HEK293 (cell line): ENCODE measurements at regions not wholly inside any gene's neighbourhood (a gene's known extent, or its start where the extent isn't known, plus 50 kb on each side); places are given as distances from the start of the nearest gene placed in this dataset.

Experiments used
- CTCF ChIA-PET: fragments of 350-600 bp; formaldehyde crosslinking; extraction: SDS; loops from one replicate; lab custom pipeline; 2021; ENCODE audit warnings: antibody characterized with exemption; lab: Yijun Ruan, JAX
- POLR2A ChIA-PET: fragments of 300-600 bp; formaldehyde crosslinking; extraction: SDS; loops from one replicate; lab custom pipeline; 2020; ENCODE audit warnings: antibody characterized with exemption, inconsistent platforms; lab: Yijun Ruan, JAX
- H3K27ac ChIP-seq: fragments of 200-500 bp; sonication (Bioruptor generic); 2 replicates; pipeline ENCODE4 v1.5.1; 2014; ENCODE audit warnings: low read depth, low read length, control low read depth, inconsistent platforms; ENCODE audit errors: extremely low read depth
- H3K36me3 ChIP-seq, 2 experiments: fragments of 200-500 bp in 1 of 2; sonication (Bioruptor generic) in 1 of 2; 1 replicate in 1 of 2; 2 replicates in 1 of 2; pipeline ENCODE4 v1.5.1; 2014 to 2017; ENCODE audit warnings: inconsistent platforms in 2 of 2, low read length in 2 of 2; ENCODE audit not compliant: control insufficient read depth in 2 of 2, insufficient read depth in 1 of 2
- H3K4me1 ChIP-seq: fragments of 200-500 bp; sonication (Bioruptor generic); 2 replicates; pipeline ENCODE4 v1.5.1; 2014; ENCODE audit warnings: mild to moderate bottlenecking, low read length, inconsistent platforms; ENCODE audit not compliant: control insufficient read depth, insufficient read depth
- H3K4me3 ChIP-seq: 2 replicates; pipeline ENCODE4 v1.5.1; 2011; ENCODE audit warnings: low read depth, mild to moderate bottlenecking, control low read depth, low read length, moderate library complexity
- H3K9me3 ChIP-seq: fragments of 200-500 bp; sonication (Bioruptor generic); 2 replicates; pipeline ENCODE4 v1.5.1; 2014; ENCODE audit warnings: low read depth, low read length, inconsistent platforms; ENCODE audit not compliant: control insufficient read depth, insufficient read depth
- BCL11A ChIP-seq: fragments of 450-650 bp; formaldehyde crosslinking; IDR thresholded peaks from 2 replicates; pipeline ENCODE4 v1.5.1; 2016; ENCODE audit warnings: low read depth, missing biosample characterization, missing genetic modification characterization
- MEIS1 ChIP-seq: sonication (generic); formaldehyde crosslinking; IDR thresholded peaks from 2 replicates; pipeline ENCODE4 v1.8.1; 2022; ENCODE audit warnings: missing genetic modification reagents, mild to moderate bottlenecking, borderline replicate concordance
- MZF1 ChIP-seq: fragments of 450-650 bp; formaldehyde crosslinking; IDR thresholded peaks from 2 replicates; pipeline ENCODE4 v1.5.1; 2017; ENCODE audit warnings: missing biosample characterization, missing genetic modification characterization, borderline replicate concordance
- OSR2 ChIP-seq: fragments of 450-650 bp; formaldehyde crosslinking; IDR thresholded peaks from 2 replicates; pipeline ENCODE4 v1.5.1; 2016; ENCODE audit warnings: missing biosample characterization, missing genetic modification characterization
- RBAK ChIP-seq: fragments of 450-650 bp; formaldehyde crosslinking; IDR thresholded peaks from 2 replicates; pipeline ENCODE4 v1.5.1; 2016; ENCODE audit warnings: missing biosample characterization, missing genetic modification characterization
- ZBTB48 ChIP-seq: fragments of 450-650 bp; formaldehyde crosslinking; IDR thresholded peaks from 2 replicates; pipeline ENCODE4 v1.5.1; 2016; ENCODE audit warnings: missing biosample characterization, missing genetic modification characterization
- ZBTB8A ChIP-seq: fragments of 450-650 bp; formaldehyde crosslinking; IDR thresholded peaks from 2 replicates; pipeline ENCODE4 v1.5.1; 2016; ENCODE audit warnings: missing biosample characterization, missing genetic modification characterization
- ZFP3 ChIP-seq: fragments of 450-650 bp; formaldehyde crosslinking; IDR thresholded peaks from 2 replicates; pipeline ENCODE4 v1.5.1; 2016; ENCODE audit warnings: low read depth, missing biosample characterization, missing genetic modification characterization
- ZFP37 ChIP-seq: fragments of 450-650 bp; formaldehyde crosslinking; IDR thresholded peaks from 2 replicates; pipeline ENCODE4 v1.5.1; 2016; ENCODE audit warnings: missing biosample characterization, missing genetic modification characterization
- ZNF121 ChIP-seq: fragments of 450-650 bp; formaldehyde crosslinking; IDR thresholded peaks from 2 replicates; pipeline ENCODE4 v1.5.1; 2016; ENCODE audit warnings: missing biosample characterization, missing genetic modification characterization
- ZNF132 ChIP-seq: fragments of 450-650 bp; formaldehyde crosslinking; IDR thresholded peaks from 2 replicates; pipeline ENCODE4 v1.5.1; 2017; ENCODE audit warnings: missing biosample characterization, missing genetic modification characterization, borderline replicate concordance
- ZNF16 ChIP-seq: fragments of 450-650 bp; formaldehyde crosslinking; IDR thresholded peaks from 2 replicates; pipeline ENCODE4 v1.5.1; 2016; ENCODE audit warnings: low read depth, missing biosample characterization, missing genetic modification characterization
- ZNF214 ChIP-seq: fragments of 450-650 bp; formaldehyde crosslinking; IDR thresholded peaks from 2 replicates; pipeline ENCODE4 v1.5.1; 2017; ENCODE audit warnings: missing biosample characterization, mild to moderate bottlenecking, missing genetic modification characterization, borderline replicate concordance
- ZNF366 ChIP-seq: fragments of 450-650 bp; formaldehyde crosslinking; conservative IDR thresholded peaks from 2 replicates; pipeline ENCODE4 v1.5.1; 2016; ENCODE audit warnings: missing biosample characterization, missing genetic modification characterization
- ZNF404 ChIP-seq: fragments of 450-650 bp; formaldehyde crosslinking; IDR thresholded peaks from 2 replicates; pipeline ENCODE4 v1.5.1; 2017; ENCODE audit warnings: missing biosample characterization, missing genetic modification characterization
- ZNF416 ChIP-seq: fragments of 450-650 bp; formaldehyde crosslinking; IDR thresholded peaks from 2 replicates; pipeline ENCODE4 v1.5.1; 2016; ENCODE audit warnings: missing biosample characterization, missing genetic modification characterization
- ZNF521 ChIP-seq: fragments of 450-650 bp; formaldehyde crosslinking; IDR thresholded peaks from 2 replicates; pipeline ENCODE4 v1.5.1; 2017; ENCODE audit warnings: missing biosample characterization, mild to moderate bottlenecking, missing genetic modification characterization
- ZNF549 ChIP-seq: fragments of 450-650 bp; IDR thresholded peaks from 2 replicates; pipeline ENCODE4 v1.5.1; 2018; ENCODE audit warnings: missing biosample characterization, missing genetic modification characterization, mild to moderate bottlenecking, inconsistent platforms, moderate library complexity
- ZNF555 ChIP-seq: fragments of 450-650 bp; formaldehyde crosslinking; conservative IDR thresholded peaks from 2 replicates; pipeline ENCODE4 v1.5.1; 2017; ENCODE audit warnings: missing biosample characterization, mild to moderate bottlenecking, missing genetic modification characterization, inconsistent platforms
- ZNF558 ChIP-seq: fragments of 450-650 bp; formaldehyde crosslinking; IDR thresholded peaks from 2 replicates; pipeline ENCODE4 v1.5.1; 2016; ENCODE audit warnings: missing biosample characterization, missing genetic modification characterization
- ZNF654 ChIP-seq: fragments of 450-650 bp; formaldehyde crosslinking; IDR thresholded peaks from 2 replicates; pipeline ENCODE4 v1.5.1; 2016; ENCODE audit warnings: low read depth, missing biosample characterization, missing genetic modification characterization
- ZNF785 ChIP-seq: fragments of 450-650 bp; formaldehyde crosslinking; IDR thresholded peaks from 2 replicates; pipeline ENCODE4 v1.5.1; 2016; ENCODE audit warnings: missing biosample characterization, missing genetic modification characterization
- ZNF792 ChIP-seq: fragments of 450-650 bp; formaldehyde crosslinking; IDR thresholded peaks from 2 replicates; pipeline ENCODE4 v1.5.1; 2016; ENCODE audit warnings: missing biosample characterization, missing genetic modification characterization
- TF ChIP-seq, protein P1 (sequence below): IDR thresholded peaks from 2 replicates; pipeline ENCODE4 v1.6.1; 2011; ENCODE audit warnings: mild to moderate bottlenecking, low read depth, low read length, borderline replicate concordance
- TF ChIP-seq, protein P2 (sequence below): fragments of 450-650 bp; formaldehyde crosslinking; IDR thresholded peaks from 2 replicates; pipeline ENCODE4 v1.5.1; 2016; ENCODE audit warnings: missing biosample characterization, missing genetic modification characterization
- TF ChIP-seq, protein P3 (sequence below): fragments of 450-650 bp; formaldehyde crosslinking; IDR thresholded peaks from 2 replicates; pipeline ENCODE4 v1.5.1; 2016; ENCODE audit warnings: missing biosample characterization, missing genetic modification characterization
- TF ChIP-seq, protein P4 (sequence below): fragments of 450-650 bp; formaldehyde crosslinking; IDR thresholded peaks from 2 replicates; pipeline ENCODE4 v1.5.1; 2017; ENCODE audit warnings: missing biosample characterization, missing genetic modification characterization
- TF ChIP-seq, protein P5 (sequence below): fragments of 450-650 bp; formaldehyde crosslinking; IDR thresholded peaks from 2 replicates; pipeline ENCODE4 v1.5.1; 2017; ENCODE audit warnings: missing biosample characterization, missing genetic modification characterization
- TF ChIP-seq, protein P6 (sequence below): fragments of 450-650 bp; formaldehyde crosslinking; IDR thresholded peaks from 2 replicates; pipeline ENCODE4 v1.5.1; 2017; ENCODE audit warnings: missing biosample characterization, missing genetic modification characterization

DNA sequence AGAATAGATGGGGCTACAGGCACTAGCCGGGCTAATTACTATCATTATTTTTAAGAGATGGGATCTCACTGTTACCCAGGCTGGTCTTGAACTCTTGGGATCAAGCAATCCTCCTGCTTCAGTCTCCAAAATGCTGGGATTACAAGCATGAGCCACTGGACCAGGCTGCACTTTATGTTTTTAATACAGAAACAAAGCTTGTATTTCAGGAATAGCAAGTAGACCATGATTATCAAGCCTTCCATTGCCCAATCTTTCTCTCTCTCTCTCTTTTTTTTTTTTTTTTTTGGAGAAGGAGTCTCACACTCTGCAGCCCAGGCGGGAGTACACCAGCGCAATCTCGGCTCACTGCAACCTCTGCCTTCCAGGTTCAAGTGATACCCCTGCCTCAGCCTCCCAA, 75.4 kb downstream of the MDH2 start:
- Histone ChIP-seq H3K9me3 (no peaks in the 10 kb centered on the region), H3K4me3 (no peak overlapping the region), H3K36me3 (no peaks in the 10 kb centered on the region), H3K27ac (no peak overlapping the region), H3K4me1 (no peaks in the 10 kb centered on the region)
- POLR2A ChIA-PET, result interaction anchor here (0.7 kb wide), 1 partner anchor 54 kb away, joined by 3 read pairs; no protein-coding TSS in a partner anchor
- TF ChIP-seq ZNF654 (no peak), ZNF792 (tag by site-specific recombination) (no peak), MEIS1 (no peak), ZNF16 (tag by site-specific recombination) (no peak), ZNF366 (tag by site-specific recombination) (no peak), ZNF555 (tag by site-specific recombination) (no peak), ZFP37 (tag by site-specific recombination) (no peak), ZNF214 (tag by site-specific recombination) (no peak), RBAK (no peak), ZNF521 (tag by site-specific recombination) (no peak)
- TF ChIP-seq, protein P1, sequence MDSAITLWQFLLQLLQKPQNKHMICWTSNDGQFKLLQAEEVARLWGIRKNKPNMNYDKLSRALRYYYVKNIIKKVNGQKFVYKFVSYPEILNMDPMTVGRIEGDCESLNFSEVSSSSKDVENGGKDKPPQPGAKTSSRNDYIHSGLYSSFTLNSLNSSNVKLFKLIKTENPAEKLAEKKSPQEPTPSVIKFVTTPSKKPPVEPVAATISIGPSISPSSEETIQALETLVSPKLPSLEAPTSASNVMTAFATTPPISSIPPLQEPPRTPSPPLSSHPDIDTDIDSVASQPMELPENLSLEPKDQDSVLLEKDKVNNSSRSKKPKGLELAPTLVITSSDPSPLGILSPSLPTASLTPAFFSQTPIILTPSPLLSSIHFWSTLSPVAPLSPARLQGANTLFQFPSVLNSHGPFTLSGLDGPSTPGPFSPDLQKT, result no peak
- TF ChIP-seq, all 188 proteins: peak for 0
- CTCF ChIA-PET, result interaction anchor here (0.7 kb wide), 1 partner anchor 54 kb away, joined by 8 read pairs; no protein-coding TSS in a partner anchor

DNA sequence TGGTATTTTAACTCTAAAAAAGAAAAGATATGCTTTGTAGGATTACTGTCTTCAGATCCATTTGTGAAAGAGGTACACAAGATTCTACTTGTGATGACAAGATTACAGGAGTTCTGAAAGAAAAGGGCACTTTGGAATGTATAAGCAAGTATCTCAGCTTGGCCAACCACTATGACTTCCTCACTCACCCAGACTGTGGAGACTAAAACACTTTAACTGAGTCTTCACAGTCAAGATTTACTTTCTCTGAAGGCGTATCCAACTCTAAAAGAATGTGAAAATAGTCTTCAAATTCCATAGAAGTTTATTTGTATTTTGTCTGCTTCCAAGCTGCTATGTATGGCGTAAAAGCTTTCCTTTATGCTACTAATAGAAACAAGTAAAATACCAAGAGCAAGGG, 76.1 kb upstream of the SRRM3 start:
- Histone ChIP-seq H3K9me3 (no peaks in the 10 kb centered on the region), H3K4me3 (no peak overlapping the region), H3K4me1 (no peaks in the 10 kb centered on the region)
- no peak for TF ChIP-seq OSR2 (tag by site-specific recombination)
- TF ChIP-seq ZNF404 (tag by site-specific recombination), result no peak
- no peak for TF ChIP-seq BCL11A
- TF ChIP-seq ZNF121 (tag by site-specific recombination), result no peak
- TF ChIP-seq, protein P2, sequence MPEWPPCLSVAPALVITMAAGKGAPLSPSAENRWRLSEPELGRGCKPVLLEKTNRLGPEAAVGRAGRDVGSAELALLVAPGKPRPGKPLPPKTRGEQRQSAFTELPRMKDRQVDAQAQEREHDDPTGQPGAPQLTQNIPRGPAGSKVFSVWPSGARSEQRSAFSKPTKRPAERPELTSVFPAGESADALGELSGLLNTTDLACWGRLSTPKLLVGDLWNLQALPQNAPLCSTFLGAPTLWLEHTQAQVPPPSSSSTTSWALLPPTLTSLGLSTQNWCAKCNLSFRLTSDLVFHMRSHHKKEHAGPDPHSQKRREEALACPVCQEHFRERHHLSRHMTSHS, result no peak
- no peak for TF ChIP-seq ZNF416 (tag by site-specific recombination)
- TF ChIP-seq, protein P3, sequence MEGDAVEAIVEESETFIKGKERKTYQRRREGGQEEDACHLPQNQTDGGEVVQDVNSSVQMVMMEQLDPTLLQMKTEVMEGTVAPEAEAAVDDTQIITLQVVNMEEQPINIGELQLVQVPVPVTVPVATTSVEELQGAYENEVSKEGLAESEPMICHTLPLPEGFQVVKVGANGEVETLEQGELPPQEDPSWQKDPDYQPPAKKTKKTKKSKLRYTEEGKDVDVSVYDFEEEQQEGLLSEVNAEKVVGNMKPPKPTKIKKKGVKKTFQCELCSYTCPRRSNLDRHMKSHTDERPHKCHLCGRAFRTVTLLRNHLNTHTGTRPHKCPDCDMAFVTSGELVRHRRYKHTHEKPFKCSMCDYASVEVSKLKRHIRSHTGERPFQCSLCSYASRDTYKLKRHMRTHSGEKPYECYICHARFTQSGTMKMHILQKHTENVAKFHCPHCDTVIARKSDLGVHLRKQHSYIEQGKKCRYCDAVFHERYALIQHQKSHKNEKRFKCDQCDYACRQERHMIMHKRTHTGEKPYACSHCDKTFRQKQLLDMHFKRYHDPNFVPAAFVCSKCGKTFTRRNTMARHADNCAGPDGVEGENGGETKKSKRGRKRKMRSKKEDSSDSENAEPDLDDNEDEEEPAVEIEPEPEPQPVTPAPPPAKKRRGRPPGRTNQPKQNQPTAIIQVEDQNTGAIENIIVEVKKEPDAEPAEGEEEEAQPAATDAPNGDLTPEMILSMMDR (tag by site-specific recombination), result no peak
- no peak for TF ChIP-seq ZFP3 (tag by site-specific recombination)
- TF ChIP-seq MZF1 (tag by site-specific recombination), result no peak
- no peak for TF ChIP-seq ZNF558 (tag by site-specific recombination)
- TF ChIP-seq ZNF785 (tag by site-specific recombination), result no peak
- TF ChIP-seq, protein P4, sequence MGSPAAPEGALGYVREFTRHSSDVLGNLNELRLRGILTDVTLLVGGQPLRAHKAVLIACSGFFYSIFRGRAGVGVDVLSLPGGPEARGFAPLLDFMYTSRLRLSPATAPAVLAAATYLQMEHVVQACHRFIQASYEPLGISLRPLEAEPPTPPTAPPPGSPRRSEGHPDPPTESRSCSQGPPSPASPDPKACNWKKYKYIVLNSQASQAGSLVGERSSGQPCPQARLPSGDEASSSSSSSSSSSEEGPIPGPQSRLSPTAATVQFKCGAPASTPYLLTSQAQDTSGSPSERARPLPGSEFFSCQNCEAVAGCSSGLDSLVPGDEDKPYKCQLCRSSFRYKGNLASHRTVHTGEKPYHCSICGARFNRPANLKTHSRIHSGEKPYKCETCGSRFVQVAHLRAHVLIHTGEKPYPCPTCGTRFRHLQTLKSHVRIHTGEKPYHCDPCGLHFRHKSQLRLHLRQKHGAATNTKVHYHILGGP (tag by site-specific recombination), result no peak
- no peak for TF ChIP-seq ZBTB8A (tag by site-specific recombination)
- no peak for TF ChIP-seq ZNF549 (tag by site-specific recombination)
- TF ChIP-seq, protein P5, sequence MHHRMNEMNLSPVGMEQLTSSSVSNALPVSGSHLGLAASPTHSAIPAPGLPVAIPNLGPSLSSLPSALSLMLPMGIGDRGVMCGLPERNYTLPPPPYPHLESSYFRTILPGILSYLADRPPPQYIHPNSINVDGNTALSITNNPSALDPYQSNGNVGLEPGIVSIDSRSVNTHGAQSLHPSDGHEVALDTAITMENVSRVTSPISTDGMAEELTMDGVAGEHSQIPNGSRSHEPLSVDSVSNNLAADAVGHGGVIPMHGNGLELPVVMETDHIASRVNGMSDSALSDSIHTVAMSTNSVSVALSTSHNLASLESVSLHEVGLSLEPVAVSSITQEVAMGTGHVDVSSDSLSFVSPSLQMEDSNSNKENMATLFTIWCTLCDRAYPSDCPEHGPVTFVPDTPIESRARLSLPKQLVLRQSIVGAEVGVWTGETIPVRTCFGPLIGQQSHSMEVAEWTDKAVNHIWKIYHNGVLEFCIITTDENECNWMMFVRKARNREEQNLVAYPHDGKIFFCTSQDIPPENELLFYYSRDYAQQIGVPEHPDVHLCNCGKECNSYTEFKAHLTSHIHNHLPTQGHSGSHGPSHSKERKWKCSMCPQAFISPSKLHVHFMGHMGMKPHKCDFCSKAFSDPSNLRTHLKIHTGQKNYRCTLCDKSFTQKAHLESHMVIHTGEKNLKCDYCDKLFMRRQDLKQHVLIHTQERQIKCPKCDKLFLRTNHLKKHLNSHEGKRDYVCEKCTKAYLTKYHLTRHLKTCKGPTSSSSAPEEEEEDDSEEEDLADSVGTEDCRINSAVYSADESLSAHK, result no peak
- TF ChIP-seq ZBTB48, result no peak
- TF ChIP-seq, protein P6, sequence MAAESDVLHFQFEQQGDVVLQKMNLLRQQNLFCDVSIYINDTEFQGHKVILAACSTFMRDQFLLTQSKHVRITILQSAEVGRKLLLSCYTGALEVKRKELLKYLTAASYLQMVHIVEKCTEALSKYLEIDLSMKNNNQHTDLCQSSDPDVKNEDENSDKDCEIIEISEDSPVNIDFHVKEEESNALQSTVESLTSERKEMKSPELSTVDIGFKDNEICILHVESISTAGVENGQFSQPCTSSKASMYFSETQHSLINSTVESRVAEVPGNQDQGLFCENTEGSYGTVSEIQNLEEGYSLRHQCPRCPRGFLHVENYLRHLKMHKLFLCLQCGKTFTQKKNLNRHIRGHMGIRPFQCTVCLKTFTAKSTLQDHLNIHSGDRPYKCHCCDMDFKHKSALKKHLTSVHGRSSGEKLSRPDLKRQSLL (tag by site-specific recombination), result no peak
- no peak for TF ChIP-seq ZNF132 (tag by site-specific recombination)
- TF ChIP-seq, all 188 proteins: peak for 0
- H3K27ac ChIP-seq, result no peak overlapping the region
- POLR2A ChIA-PET, result no interaction called here
- CTCF ChIA-PET, result no interaction called here
- no peaks in the 10 kb centered on the region for H3K36me3 ChIP-seq
